ENCODE measurements at regions not wholly inside any gene's neighbourhood (a gene's known extent, or its start where the extent isn't known, plus 50 kb on each side); places are given as distances from the start of the nearest gene placed in this dataset.

DNA sequence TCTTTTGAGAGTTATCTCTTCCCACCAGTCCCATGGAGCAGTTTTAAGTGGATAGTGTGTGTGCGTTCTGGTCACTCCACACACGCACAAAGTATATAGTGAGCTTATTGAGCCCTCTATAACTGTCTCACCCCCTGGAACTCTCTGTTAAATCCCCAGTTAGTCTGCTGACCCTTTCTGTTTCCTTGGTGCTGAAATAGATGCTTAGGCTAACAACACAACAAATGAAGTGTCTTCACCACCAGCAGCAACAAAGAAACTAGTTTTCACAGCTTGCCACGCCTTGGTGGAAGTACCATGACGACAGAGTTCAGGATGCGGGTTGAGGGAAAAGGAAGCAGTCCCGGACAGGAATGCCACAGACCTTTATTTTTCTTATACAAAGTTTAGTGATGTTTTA lies 203.5 kb upstream of the TMEFF2 start (continued):
- TF ChIP-seq KDM5A (IDR thresholded peaks at IDR 0.05; ENCODE audit: low read length), result no peak
- TF ChIP-seq, protein P1, sequence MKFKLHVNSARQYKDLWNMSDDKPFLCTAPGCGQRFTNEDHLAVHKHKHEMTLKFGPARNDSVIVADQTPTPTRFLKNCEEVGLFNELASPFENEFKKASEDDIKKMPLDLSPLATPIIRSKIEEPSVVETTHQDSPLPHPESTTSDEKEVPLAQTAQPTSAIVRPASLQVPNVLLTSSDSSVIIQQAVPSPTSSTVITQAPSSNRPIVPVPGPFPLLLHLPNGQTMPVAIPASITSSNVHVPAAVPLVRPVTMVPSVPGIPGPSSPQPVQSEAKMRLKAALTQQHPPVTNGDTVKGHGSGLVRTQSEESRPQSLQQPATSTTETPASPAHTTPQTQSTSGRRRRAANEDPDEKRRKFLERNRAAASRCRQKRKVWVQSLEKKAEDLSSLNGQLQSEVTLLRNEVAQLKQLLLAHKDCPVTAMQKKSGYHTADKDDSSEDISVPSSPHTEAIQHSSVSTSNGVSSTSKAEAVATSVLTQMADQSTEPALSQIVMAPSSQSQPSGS (IDR thresholded peaks at IDR 0.05; ENCODE audit: low read length), result no peak
- no peak for TF ChIP-seq POU5F1 (IDR thresholded peaks at IDR 0.05; ENCODE audit: low read depth, low read length)
- TF ChIP-seq SAP30 (IDR thresholded peaks at IDR 0.05; ENCODE audit: insufficient read depth, insufficient replicate concordance, low read length), result no peak
